GM19467 (cell line): ENCODE measurements at regions not wholly inside any gene's neighbourhood (a gene's known extent, or its start where the extent isn't known, plus 50 kb on each side); places are given as distances from the start of the nearest gene placed in this dataset.
A peak's percentile ranks its signal among the peaks of the same experiment; 100 is the strongest.

Source experiments
- ATAC-seq: cut with Tn5 transposase; IDR thresholded peaks from one replicate; pipeline ENCODE4 v1.9.1; 2021; ENCODE audit warnings: mild to moderate bottlenecking, moderate library complexity; ENCODE audit not compliant: unreplicated experiment

GRCh38 chr4:58561170-58561569, 1451.0 kb upstream of the IGFBP7 start:
- ATAC-seq = no peak

- no peak for ATAC-seq
Measured at GRCh38 chr4:58560736-58561135, 1450.6 kb upstream of the IGFBP7 start.

GRCh38 chr4:58553679-58554078, 1443.5 kb upstream of the IGFBP7 start:
- ATAC-seq = no peak

GRCh38 chr4:58553031-58553430, 1442.8 kb upstream of the IGFBP7 start:
- ATAC-seq = no peak

GRCh38 chr4:58551676-58552075, 1441.5 kb upstream of the IGFBP7 start:
- no peak for ATAC-seq

- ATAC-seq = no peak
Measured at GRCh38 chr4:58543465-58543864, 1433.3 kb upstream of the IGFBP7 start.

- ATAC-seq = no peak
Measured at GRCh38 chr4:58541926-58542325, 1431.7 kb upstream of the IGFBP7 start.

- ATAC-seq = no peak
Measured at GRCh38 chr4:58522765-58523382, 1412.7 kb upstream of the IGFBP7 start.

GRCh38 chr4:58515226-58515625, 1405.0 kb upstream of the IGFBP7 start:
- ATAC-seq = no peak

- no peak for ATAC-seq
Measured at GRCh38 chr4:58514299-58514698, 1404.1 kb upstream of the IGFBP7 start.

- no peak for ATAC-seq
Measured at GRCh38 chr4:58510652-58511051, 1400.5 kb upstream of the IGFBP7 start.

GRCh38 chr4:58507079-58507478, 1396.9 kb upstream of the IGFBP7 start:
- no peak for ATAC-seq

GRCh38 chr4:58502839-58503238, 1392.7 kb upstream of the IGFBP7 start:
- ATAC-seq = no peak

GRCh38 chr4:58499182-58499581, 1389.0 kb upstream of the IGFBP7 start:
- no peak for ATAC-seq

- ATAC-seq = no peak
Measured at GRCh38 chr4:58491620-58492019, 1381.4 kb upstream of the IGFBP7 start.

GRCh38 chr4:58477950-58478349, 1367.8 kb upstream of the IGFBP7 start:
- no peak for ATAC-seq

GRCh38 chr4:58477513-58477912, 1367.3 kb upstream of the IGFBP7 start:
- no peak for ATAC-seq

GRCh38 chr4:58475097-58475496, 1364.9 kb upstream of the IGFBP7 start:
- no peak for ATAC-seq

GRCh38 chr4:58465031-58465430, 1354.8 kb upstream of the IGFBP7 start:
- no peak for ATAC-seq

- ATAC-seq = no peak
Measured at GRCh38 chr4:58456727-58457384, 1346.7 kb upstream of the IGFBP7 start.

- ATAC-seq = peak; percentile 95
Measured at GRCh38 chr4:58453956-58454355, 1343.8 kb upstream of the IGFBP7 start.

- no peak for ATAC-seq
Measured at GRCh38 chr4:58451707-58452106, 1341.5 kb upstream of the IGFBP7 start.

GRCh38 chr4:58435871-58436270, 1325.7 kb upstream of the IGFBP7 start:
- no peak for ATAC-seq
